Body of pancreas (tissue), 4 donors: ENCODE measurements at regions not wholly inside any gene's neighbourhood (a gene's known extent, or its start where the extent isn't known, plus 50 kb on each side); places are given as distances from the start of the nearest gene placed in this dataset.

ENCODE experiments used
- ATAC-seq: fragments of 150-250 bp; one replicate; pipeline ENCODE4 v1.9.1; 2016
- DNase-seq, 4 donors: peaks; one replicate each; pipeline ENCODE4 v3.0.0-alpha.2; 2019
- H3K27ac ChIP-seq, 4 donors: fragments of 200-600 bp; sonication (generic); 1 replicate in 3 of 4; 2 replicates in 1 of 4; pipeline versions ENCODE4 v1.5.1 to v1.6.1; 2016 to 2019; ENCODE audit warnings: mild to moderate bottlenecking in 1 of 4, mixed read lengths in 1 of 4, moderate library complexity in 1 of 4
- H3K27me3 ChIP-seq, 2 donors: fragments of 200-600 bp; sonication (generic); one replicate each; pipeline ENCODE4 v1.6.0; 2016; ENCODE audit warnings: mild to moderate bottlenecking in 1 of 2
- H3K36me3 ChIP-seq, 2 donors: fragments of 200-600 bp; sonication (generic); replicated peaks in 1 of 2; 2 replicates each; pipeline ENCODE4 v1.5.1; 2016; ENCODE audit warnings: low read depth in 2 of 2; ENCODE audit not compliant: insufficient read depth in 1 of 2
- H3K4me1 ChIP-seq: fragments of 200-600 bp; sonication (generic); one replicate; pipeline ENCODE4 v1.6.0; 2016
- H3K4me3 ChIP-seq, 2 donors: fragments of 200-600 bp; sonication (generic); 1 replicate in 1 of 2; 2 replicates in 1 of 2; pipeline ENCODE4 v1.5.1; 2016 to 2019
- H3K9me3 ChIP-seq, 3 donors: fragments of 200-600 bp; sonication (generic); 1 replicate in 2 of 3; 2 replicates in 1 of 3; pipeline ENCODE4 v1.5.1; 2016
- CTCF ChIP-seq, 7 experiments: fragments of 450-650 bp in 4 of 7; fragments of 200-600 bp in 3 of 7; sonication (generic) in 3 of 7; IDR thresholded peaks; one replicate each; pipeline ENCODE4 v1.5.1; 2016 to 2019; ENCODE audit warnings: antibody characterized with exemption in 7 of 7
- POLR2A ChIP-seq, 3 donors: fragments of 450-650 bp; IDR thresholded peaks; one replicate each; pipeline ENCODE4 v1.6.1; 2016; ENCODE audit warnings: antibody characterized with exemption in 3 of 3, mild to moderate bottlenecking in 2 of 3
- WGBS, 2 donors: methylation state at CpG; one replicate each; pipeline ENCODE4 v1.1.5; 2017; 5-methylcytosine and 5-hydroxymethylcytosine counted together
- intact Hi-C: fragments of 100-400 bp; cut with DNase I; formaldehyde crosslinking; loops from one replicate; pipeline ENCODE4 v1.15.1; 2023

- Histone ChIP-seq H3K4me1 (no peaks in the 10 kb centered on the region), H3K9me3 (no peaks in the 10 kb centered on the region), H3K4me3 (no peak overlapping the region), H3K36me3 (no peaks in the 10 kb centered on the region), H3K27me3 (no peaks in the 10 kb centered on the region), H3K27ac (no peak overlapping the region)
- 76 to 77% methylated on average over 5 of the region's 5 CpGs for WGBS, 2 donors
- intact Hi-C loops: no loop called here
- TF ChIP-seq POLR2A (IDR thresholded peaks at IDR 0.05) (no peak), CTCF (IDR thresholded peaks at IDR 0.05) (no peak)
- no peak for DNase-seq
- no peak for ATAC-seq
Observed at GRCh38 chr17:14590459-14591250, 289.8 kb downstream of the HS3ST3B1 start.

GRCh38 chr17:14585099-14585498 lies 284.2 kb downstream of the HS3ST3B1 start:
- TF ChIP-seq POLR2A (IDR thresholded peaks at IDR 0.05) (no peak), CTCF (IDR thresholded peaks at IDR 0.05) (no peak)
- Histone ChIP-seq H3K4me1 (no peaks in the 10 kb centered on the region), H3K36me3 (no peaks in the 10 kb centered on the region), H3K27me3 (no peaks in the 10 kb centered on the region), H3K9me3 (no peaks in the 10 kb centered on the region), H3K27ac (no peak overlapping the region), H3K4me3 (no peak overlapping the region)
- intact Hi-C loops: no loop called here
- WGBS, 2 donors: 69 to 77% methylated on average over 4 of the region's 4 CpGs
- DNase-seq (no peak), ATAC-seq (no peak)

GRCh38 chr17:14582996-14583395 lies 282.1 kb downstream of the HS3ST3B1 start:
- intact Hi-C loops: no loop called here

DNA sequence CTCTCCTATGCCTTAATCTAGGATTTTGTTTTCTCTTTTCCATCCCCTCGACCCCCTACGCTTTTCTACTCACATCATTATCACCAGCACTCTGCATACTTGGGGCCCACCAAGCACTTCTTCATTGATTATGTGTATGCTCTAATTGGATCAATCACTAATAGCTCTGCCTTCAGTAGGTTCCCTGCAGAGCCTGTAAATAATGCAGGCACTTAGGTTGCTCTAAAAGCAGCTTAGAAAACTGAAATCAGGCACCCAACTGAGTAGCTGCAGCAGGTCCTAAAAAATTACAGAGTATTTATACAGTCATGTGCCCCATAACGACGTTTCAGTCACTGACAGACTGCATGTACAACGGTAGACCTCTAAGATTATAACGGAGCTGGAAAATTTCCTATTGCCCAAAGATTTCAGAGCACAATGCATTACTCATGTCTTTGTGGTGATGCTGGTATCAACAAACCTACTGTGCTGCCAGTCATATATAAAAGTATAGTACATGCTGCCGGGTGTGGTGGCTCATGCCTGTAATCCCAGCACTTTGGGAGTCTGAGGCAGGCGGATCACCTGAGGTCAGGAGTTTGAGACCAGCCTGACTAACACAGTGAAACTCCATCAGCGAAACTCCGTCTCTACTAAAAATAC lies 280.4 kb downstream of the HS3ST3B1 start:
- no peak for TF ChIP-seq CTCF (IDR thresholded peaks at IDR 0.05)
- no peak for TF ChIP-seq POLR2A (IDR thresholded peaks at IDR 0.05)
- Histone ChIP-seq H3K27ac (no peak overlapping the region), H3K4me1 (no peaks in the 10 kb centered on the region), H3K27me3 (no peaks in the 10 kb centered on the region), H3K9me3 (no peaks in the 10 kb centered on the region), H3K4me3 (no peak overlapping the region), H3K36me3 (no peaks in the 10 kb centered on the region)
- ATAC-seq (no peak), DNase-seq (no peak)
- intact Hi-C loops: no loop called here
- WGBS, 2 donors: 53 to 73% methylated on average over 10 of the region's 10 CpGs

More at GRCh38 chr17:14582996-14583395, 282.1 kb downstream of the HS3ST3B1 start:
- no peak overlapping the region for H3K27ac ChIP-seq
- TF ChIP-seq POLR2A (IDR thresholded peaks at IDR 0.05) (no peak), CTCF (IDR thresholded peaks at IDR 0.05) (no peak)
- no peaks in the 10 kb centered on the region for H3K27me3 ChIP-seq
- H3K4me1 ChIP-seq: no peaks in the 10 kb centered on the region
- 69 to 74% methylated on average over 2 of the region's 2 CpGs for WGBS, 2 donors
- no peak overlapping the region for H3K4me3 ChIP-seq
- H3K9me3 ChIP-seq: no peaks in the 10 kb centered on the region
- DNase-seq (no peak), ATAC-seq (no peak)
- no peaks in the 10 kb centered on the region for H3K36me3 ChIP-seq
